Loucy (cell line): ENCODE measurements at regions not wholly inside any gene's neighbourhood (a gene's known extent, or its start where the extent isn't known, plus 50 kb on each side); places are given as distances from the start of the nearest gene placed in this dataset.

Source experiments
- CTCF ChIP-seq: fragments of 200-600 bp; sonication (generic); conservative IDR thresholded peaks from 2 replicates; pipeline ENCODE4 v1.5.1; 2014; ENCODE audit warnings: mild to moderate bottlenecking, antibody characterized with exemption, low read length
- EZH2phosphoT487 ChIP-seq: fragments of 200-600 bp; IDR thresholded peaks from 2 replicates; pipeline ENCODE4 v1.6.1; 2018; ENCODE audit warnings: antibody characterized with exemption, mild to moderate bottlenecking, moderate library complexity, borderline replicate concordance

- no peak for TF ChIP-seq CTCF
- TF ChIP-seq EZH2phosphoT487, result no peak
Observed at GRCh38 chr20:20859510-20859909, 147.1 kb upstream of the RALGAPA2 start.
